Neural cell (in vitro differentiated cells): ENCODE measurements at regions not wholly inside any gene's neighbourhood (a gene's known extent, or its start where the extent isn't known, plus 50 kb on each side); places are given as distances from the start of the nearest gene placed in this dataset.

Source experiments
- EP300 ChIP-seq: fragments of 450-650 bp; conservative IDR thresholded peaks from 2 replicates; pipeline ENCODE4 v1.6.1; 2014; ENCODE audit warnings: antibody characterized with exemption, mild to moderate bottlenecking, moderate library complexity; ENCODE audit not compliant: poor library complexity, severe bottlenecking
- EZH2 ChIP-seq: fragments of 200-600, 300-800 bp; shearing (Covaris generic), sonication (generic); IDR thresholded peaks from 2 replicates; pipeline ENCODE4 v1.6.1; 2014; ENCODE audit warnings: antibody characterized with exemption, low read length, borderline replicate concordance, mild to moderate bottlenecking; ENCODE audit not compliant: insufficient read depth, poor library complexity, severe bottlenecking
- POLR2AphosphoS5 ChIP-seq: IDR thresholded peaks from 2 replicates; pipeline ENCODE4 v1.6.1; 2012
- RAD21 ChIP-seq: fragments of 450-650 bp; conservative IDR thresholded peaks from 2 replicates; pipeline ENCODE4 v1.6.1; 2014; ENCODE audit warnings: antibody characterized with exemption, mild to moderate bottlenecking, moderate library complexity
- REST ChIP-seq: IDR thresholded peaks from 2 replicates; pipeline ENCODE4 v1.6.1; 2012; ENCODE audit warnings: borderline replicate concordance
- TAF1 ChIP-seq: IDR thresholded peaks from 2 replicates; pipeline ENCODE4 v1.6.1; 2012; ENCODE audit warnings: low read depth
- TF ChIP-seq, protein P1 (sequence below): fragments of 450-650 bp; IDR thresholded peaks from 2 replicates; pipeline ENCODE4 v1.5.1; 2014; ENCODE audit warnings: antibody characterized with exemption, mild to moderate bottlenecking, moderate library complexity; ENCODE audit not compliant: poor library complexity, severe bottlenecking

DNA sequence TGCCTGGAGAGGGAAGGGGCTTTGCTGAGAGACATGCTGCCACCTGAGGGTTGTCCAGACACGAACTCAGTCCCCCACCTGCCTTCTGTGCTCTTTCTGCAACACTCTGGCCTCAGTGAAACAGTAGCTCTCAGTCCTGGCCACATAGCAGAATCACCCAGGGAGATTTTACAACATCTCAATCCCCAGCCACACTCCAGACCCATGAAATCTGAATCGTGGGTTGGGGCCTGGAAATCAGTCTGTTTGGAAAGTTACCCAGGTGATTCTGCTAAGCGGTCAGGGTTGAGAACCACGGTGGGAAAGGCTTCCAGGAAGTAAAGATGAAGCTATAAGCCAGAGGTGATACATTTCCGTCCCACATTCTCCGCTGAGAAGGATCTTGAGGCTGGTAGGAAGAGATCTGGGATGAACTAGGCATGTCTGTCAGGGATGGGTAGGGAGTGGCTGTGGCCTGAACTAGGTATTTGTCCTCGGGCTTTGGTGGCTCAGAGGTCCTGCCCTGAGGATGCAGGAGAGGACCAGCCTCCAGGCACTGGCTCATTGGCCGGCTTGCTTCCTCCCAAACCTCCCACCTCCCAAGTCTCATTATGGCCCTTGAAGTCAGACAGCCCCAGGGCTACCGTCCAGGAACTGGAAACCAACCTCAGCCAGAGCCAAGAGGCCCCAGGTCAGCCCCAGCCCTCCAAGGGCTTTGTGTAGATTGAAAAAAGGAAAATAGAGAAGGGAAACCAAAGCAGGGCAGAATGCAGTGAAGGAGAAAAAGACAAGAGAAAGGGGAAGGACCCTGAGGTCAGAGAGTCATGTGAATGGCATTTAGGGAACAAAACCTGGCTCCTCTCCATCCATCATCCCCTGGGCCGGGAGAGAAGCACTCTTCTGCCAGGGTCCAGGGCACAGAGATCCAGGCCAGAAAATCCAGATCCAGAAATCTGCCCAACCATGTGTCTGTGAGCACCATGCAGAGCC is 119.6 kb downstream of the ZFP36L2 start:
- no peak for TF ChIP-seq EP300
- no peak for TF ChIP-seq POLR2AphosphoS5
- TF ChIP-seq, protein P1, sequence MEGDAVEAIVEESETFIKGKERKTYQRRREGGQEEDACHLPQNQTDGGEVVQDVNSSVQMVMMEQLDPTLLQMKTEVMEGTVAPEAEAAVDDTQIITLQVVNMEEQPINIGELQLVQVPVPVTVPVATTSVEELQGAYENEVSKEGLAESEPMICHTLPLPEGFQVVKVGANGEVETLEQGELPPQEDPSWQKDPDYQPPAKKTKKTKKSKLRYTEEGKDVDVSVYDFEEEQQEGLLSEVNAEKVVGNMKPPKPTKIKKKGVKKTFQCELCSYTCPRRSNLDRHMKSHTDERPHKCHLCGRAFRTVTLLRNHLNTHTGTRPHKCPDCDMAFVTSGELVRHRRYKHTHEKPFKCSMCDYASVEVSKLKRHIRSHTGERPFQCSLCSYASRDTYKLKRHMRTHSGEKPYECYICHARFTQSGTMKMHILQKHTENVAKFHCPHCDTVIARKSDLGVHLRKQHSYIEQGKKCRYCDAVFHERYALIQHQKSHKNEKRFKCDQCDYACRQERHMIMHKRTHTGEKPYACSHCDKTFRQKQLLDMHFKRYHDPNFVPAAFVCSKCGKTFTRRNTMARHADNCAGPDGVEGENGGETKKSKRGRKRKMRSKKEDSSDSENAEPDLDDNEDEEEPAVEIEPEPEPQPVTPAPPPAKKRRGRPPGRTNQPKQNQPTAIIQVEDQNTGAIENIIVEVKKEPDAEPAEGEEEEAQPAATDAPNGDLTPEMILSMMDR, result no peak
- TF ChIP-seq EZH2, result no peak
- TF ChIP-seq RAD21, result no peak
- TF ChIP-seq REST, result no peak
- no peak for TF ChIP-seq TAF1
